Cerebellar cortex (tissue), 1 donor: ENCODE measurements at regions not wholly inside any gene's neighbourhood (a gene's known extent, or its start where the extent isn't known, plus 50 kb on each side); places are given as distances from the start of the nearest gene placed in this dataset.

Experiments
- DNase-seq: peaks from one replicate; pipeline ENCODE4 v3.0.0-alpha.2; 2015; ENCODE audit warnings: low spot score

DNA sequence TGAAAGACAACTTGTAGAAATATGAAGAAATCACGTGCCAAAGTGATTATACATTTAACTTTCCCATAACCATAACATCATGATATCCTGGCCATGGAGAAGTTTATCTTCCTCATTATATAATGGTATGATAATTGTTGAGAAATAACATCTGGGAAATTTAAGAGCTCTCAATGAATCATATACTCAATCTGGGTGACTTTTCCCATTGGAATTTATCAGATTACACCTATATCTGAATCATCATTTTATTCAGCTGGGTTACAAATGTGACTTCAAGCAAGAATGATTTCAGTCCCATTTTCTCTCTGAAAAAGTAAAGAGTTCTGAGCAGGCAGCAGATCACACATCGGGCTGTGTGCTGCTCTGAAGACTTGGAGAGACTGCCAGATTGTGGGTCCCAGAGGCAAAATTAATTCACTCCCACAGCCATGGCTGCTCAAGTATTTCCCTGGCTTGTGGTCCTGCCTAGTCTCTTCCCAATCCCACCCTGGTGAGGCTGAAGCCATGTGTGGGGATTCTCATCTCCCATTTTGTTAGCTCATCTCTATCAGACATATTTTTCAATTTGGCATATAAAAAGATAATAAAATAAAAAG, 278.0 kb downstream of the MRPL39 start:
- DNase-seq: no peak

DNA sequence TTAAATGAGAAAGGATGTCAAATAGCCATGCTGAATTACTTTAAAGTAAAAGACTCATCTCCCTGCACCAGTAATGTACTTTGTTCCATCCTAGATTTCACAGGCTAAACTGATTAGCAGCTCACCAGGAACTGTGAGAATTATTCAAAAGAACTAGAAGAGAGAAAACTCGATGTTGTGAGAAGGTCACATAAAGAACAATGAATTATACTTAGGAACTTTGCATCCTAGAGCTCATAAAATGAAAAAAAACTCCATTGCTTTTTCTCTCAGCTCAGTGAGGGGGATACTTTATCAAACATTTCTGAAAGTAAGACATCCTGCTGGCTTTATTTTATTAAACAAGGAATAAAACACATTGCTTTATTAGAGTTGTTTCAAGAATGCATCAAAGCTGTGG, 278.5 kb downstream of the MRPL39 start:
- no peak for DNase-seq

DNA sequence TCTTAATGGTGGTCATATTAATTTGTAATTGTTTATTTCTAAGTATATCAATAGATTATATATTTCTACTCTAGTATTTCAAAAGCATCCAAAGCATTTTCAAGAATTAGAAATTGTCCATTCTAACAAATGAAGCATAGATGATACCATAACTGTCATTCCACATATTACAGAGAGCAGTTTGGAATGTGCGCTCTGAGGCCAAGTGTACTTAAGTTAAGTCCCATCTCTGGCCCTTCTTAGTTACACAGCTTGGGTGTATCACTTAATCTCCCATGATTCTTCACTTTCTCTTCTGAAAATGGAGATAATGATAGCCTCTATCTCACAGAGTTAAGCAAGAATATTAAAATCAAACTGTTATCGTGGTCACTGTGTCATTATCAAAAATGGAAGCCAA, 281.1 kb downstream of the MRPL39 start:
- DNase-seq: no peak

DNA sequence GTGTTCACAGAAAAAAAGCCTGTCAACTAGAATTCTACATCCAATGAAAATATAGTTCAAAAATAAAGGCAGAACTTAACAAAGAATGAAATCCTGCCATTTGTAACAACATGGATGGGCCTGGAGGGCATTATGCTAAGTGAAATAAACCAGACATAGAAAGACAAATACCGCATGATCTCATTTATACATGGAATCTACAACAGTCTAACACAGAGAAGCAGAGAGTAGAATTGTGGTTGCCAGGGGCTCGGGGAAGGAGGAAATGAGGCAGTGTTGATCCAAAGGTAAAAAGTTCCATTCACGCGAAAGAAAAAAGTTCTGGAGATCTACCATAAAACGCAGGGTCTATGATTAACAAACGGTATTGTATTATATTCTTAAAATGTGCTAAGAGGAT, 282.6 kb downstream of the MRPL39 start:
- no peak for DNase-seq

DNA sequence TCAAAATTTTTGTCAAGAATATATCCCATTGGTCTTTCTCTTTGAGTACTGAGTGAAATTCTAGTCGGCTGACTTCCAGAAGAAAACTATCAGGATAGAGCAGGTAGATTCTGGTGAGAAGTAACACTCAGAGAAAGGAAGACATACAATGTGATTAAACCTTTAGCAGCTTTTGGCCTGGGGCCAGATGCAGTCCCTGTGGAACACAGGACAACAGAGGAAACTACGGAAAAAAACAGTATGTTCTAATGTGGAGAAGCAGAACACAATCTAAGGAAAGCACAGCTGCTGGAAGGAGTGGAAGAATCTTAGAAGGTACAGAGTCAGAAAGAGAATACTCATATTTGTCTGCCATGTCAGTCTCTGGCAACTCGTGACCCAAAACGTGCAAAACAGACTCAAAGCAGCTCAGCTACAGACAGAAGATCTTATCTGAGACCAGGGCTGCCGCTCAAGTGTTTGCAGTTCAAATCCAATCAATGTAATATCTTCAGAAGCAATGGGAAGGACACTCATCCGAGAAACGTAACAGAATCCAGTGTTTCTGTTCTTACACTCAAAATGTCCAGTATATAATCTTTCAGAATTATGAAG, 283.8 kb downstream of the MRPL39 start:
- DNase-seq: no peak

DNA sequence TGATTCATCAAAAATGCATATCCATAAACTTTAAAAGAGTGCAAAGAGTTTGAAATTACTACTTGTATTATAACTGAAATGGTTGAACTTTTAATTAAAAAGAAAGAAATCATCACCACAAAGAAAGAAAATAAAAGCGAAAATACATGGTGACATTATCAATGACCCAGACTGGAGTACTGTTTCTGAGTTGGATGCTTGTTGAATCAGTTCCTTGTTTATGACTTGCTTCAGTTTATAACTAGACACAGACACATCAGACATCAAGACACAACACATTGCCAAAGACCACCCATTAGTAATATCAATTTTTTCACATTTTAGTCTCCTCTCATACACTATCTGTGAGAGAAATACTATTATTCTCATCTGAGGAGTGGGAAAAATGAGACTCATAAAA, 293.0 kb downstream of the MRPL39 start:
- DNase-seq: no peak

DNA sequence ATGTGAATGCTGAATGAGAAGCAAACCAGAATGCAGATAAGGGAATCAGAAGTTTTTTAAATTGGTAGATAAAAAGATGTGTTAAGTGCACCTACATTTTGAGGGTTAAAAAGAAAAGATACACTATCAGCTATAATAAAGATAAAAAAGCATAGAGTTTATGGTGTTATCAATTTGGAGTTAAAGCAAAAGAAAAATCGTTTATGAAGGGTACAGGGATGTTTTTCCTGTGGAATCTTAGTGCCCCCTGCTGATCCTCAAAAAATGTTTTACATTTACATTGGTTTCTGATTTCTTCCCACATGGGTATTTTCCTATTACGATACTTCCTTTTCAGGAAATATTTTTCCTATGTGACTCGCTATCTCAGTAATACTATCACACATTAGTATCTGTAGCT, 293.5 kb downstream of the MRPL39 start:
- no peak for DNase-seq

DNA sequence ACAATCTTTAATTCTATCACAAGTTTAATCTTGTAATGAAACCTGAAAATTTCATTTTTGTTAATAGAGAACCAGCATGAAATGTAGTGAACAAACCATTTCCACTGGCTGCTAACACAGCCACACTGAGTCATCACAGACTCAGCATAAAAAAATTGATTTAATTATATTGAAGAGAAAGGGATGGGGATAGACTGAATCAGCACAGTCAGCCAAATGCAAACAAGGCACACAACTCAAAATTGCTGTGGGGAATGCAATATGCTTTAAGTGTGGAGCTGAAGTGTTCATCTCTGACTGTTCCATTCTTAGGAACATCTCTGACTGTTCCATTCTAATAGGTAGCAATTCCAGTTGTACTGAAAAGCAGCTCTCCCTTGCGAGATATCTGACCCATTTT, 299.8 kb downstream of the MRPL39 start:
- no peak for DNase-seq

DNA sequence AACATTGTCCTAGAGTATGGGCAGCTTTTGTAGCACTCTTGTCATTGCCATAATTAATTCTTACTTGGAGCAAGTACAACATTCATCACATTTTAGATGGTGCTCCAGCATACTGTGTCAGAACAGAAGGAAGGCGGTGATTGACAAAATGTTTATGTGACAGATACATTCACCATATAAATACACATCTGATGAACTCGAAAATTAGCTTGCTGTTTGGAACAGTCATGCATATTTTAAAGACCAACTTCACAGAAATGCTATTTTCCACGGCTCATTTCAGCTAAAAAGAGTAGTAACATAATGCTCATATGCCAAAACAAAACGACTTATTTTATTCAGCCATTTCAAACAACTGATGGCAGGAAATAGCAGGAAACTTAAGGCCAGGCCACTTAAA, 302.7 kb downstream of the MRPL39 start:
- no peak for DNase-seq

DNA sequence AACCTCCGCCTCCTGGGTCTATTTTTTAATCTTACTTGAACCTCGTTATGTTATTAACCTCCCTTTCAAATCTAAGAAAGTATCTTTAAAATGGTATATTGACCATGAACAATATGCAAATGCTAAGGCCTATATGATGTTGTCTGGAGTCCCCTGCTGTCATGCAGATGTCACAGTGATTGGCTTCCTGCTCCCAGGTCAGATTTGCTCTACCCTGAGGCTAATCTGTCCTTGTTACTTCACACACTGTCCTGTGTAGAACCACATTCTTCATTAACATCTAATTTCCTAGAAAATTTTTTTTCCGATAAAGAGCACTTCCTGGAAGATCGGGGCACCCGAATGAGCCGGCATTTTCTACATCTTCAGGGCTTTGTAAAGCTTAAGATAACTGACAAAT, 306.6 kb downstream of the MRPL39 start:
- DNase-seq: no peak

DNA sequence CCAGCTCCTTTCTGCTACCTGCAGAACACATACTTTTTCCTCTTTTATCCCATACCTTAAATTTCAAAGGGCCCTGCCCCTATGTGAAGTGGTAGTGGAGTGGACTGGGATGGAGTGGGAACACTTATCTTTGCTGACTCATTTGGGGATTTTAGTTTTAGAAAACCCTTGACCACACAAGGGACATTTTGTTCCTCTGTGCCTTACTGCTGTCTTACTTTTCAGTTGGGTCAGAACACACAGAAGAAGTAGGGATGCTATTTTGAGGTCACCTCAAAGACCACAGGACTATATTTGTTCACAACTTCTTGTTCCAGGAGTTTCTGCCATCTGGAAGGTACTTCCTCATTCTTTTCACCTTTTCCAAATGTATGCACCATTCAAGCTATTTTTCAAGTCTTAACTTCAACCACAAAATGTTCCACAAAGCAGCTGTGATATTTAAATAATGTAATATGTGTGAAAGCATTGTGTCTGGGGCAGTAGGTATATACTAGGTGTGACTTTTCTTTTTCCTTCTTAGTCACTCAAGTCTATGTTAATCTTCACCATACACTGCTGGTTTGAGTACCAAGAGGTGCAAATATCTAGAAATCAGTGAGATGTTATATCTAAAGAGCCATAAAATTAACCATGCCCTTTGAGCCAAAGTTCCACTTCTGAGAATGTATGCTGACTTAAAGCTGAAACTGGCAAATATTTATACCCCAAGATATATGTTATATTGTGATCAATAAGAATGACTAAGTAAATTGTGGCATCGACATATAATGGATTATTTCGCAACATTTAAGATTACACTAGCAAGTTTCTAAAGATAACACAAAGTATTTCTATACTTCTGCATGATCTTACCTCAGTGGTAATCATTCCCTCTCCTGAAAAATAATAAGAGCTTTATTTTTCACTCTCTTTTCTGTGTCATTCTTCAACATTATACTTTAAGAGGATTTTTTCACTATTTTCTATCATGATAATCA, 308.5 kb downstream of the MRPL39 start:
- no peak for DNase-seq

DNA sequence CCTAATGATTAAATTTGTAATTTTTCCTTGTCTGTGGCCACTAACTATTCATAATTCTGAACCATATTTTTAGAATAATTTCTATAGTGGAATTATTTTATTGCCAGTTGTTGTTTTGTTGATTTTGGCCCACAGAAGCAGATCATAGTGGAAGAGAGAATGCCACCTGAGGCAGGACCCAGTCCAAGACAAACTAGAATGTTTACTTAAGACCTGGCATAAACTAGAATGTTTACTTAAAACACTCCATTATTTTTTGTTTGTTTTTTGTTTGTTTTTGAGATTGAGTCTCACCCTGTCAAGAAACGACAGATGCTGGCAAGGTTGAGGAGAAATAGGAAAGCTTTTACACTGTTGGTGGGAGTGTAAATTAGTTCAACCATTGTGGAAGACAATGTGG, 310.2 kb downstream of the MRPL39 start:
- DNase-seq: no peak

DNA sequence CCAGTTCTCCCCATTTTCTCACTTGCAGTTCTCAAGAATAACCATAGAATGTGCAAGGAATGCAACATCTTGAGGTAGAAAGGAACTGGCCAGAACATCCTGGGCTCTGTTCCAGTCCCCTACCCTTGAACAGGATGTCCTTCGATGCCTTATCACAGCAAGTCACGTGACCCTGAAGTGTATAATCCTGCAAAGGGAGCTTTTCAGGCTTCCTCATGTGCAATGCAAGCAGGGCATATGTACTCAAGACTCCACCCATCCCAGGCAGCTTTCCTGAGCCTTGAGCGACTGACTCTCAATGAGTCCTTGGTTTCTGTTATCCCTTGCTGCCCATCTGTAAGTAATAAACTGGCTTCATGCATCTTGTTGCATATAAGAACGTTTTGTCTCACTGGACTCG, 311.0 kb downstream of the MRPL39 start:
- DNase-seq: no peak

DNA sequence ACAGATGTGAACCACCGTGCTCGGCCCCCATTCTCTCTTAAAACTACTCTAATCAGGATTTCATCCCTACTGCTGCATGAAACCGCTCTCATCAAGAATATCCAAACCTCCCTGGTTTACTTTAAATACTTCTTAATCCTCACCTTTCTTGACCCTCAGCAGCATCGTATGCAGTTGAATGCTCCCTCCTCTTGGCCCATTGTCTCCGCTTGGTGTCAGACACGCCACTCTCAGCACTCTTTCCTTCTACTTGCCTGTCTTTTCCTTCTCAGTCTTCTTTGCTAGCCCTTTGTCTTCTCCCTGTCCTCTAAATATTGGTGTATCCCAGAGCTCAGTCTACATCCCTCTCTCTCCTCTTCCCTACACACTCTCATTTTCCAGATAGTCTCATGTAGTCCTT, 314.9 kb downstream of the MRPL39 start:
- no peak for DNase-seq

DNA sequence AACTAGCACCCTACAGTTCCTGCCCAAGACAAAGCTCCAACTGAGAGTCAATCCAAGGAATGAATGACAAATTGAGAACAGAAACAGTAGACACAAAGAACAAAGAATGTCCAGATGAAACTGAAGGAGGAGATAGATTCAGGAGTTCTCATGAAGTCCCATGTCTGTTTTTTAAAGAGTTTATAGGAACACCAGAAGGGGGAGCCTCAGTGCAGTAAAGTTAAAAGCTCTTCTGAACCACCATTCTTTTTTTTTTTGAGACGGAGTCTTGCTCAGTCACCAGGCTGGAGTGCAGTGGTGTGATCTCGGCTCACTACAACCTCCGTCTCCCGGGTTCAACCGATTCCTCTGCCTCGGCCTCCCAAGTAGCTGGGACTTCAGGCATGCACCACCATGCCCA, 323.6 kb downstream of the MRPL39 start:
- no peak for DNase-seq

DNA sequence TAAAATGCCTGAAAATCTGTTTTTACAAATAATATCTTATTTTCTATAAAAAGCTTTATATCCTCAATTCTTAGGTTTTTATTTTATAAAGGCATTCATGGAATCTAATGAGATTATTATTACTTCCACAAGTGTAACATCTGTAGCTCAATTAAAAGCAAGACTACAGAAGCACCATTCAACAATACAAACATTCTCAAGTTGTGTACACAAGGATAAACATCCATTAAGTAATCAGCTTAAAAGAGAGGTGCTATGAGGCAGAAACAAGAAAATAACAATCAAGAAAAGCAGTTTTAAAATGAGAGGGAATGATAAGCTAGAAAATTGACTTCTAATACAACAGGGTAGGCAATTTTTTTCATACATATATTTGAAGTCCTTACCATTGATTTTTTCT, 326.1 kb downstream of the MRPL39 start:
- DNase-seq: no peak

DNA sequence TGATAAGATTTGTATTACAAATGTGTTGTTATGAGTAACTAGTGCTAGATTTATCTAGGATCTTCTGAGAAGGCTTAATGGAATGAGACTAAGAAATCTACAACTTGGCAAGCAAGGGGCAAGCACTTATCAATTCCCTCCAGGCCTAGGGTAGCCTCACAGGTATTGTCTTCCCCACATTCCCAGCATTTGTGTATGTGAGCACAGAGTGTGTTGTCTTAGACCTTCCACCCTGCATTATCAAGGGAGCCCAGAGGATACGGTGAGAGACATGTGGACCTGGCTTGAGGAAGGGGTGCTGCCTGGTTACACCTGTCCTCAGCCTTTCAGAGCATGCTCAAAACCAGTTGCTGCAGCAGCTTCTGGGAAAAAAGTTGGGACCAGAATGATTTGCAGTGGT, 327.2 kb downstream of the MRPL39 start:
- no peak for DNase-seq

DNA sequence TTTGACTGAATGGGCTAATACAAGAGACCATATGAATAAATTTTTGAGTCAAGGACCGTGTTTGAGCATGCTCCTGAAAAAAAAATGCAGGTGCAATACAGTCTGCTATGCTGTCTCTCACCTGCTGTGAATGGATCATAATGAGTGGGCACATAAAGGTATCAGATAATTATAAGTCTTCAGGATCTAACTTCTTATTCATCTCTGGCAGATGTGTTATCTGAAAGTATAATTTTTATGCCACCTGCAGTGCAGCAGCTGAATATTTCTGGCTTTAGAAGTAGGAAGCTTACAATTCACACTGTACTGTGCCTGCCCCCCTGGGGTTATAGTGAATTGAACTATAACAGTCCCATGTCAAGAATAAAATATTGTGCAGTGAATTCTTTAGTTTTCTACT, 333.3 kb downstream of the MRPL39 start:
- no peak for DNase-seq

DNA sequence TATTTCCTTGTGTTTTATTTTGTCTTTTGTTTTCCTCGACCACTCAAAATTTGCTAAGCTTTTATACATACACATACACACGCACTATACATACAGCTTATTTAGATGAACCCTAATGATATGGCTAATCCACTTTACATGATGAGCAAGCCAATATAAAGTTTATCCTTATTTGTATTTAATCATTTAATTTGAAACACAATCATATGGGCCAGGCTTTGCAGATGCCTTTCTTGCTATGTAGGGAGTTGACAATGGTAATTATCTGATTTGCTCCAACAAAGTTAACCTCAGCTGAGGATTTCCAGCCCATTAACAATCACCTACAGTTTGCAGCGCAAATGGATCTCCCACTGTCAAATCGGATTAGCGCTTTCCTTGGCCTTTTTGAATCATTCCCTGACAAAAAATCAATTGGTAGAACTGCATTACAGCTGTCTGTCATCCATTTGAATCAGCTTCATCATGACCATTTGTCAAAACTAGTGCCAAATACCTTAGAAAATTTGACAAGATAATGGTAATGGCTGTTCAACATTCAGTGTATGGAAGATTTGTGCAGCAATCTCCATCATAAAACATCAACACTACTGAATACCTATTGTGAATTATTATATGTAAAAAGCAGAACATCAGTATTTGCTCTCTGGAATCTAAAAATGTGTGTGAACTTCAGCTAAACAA, 352.6 kb downstream of the MRPL39 start:
- no peak for DNase-seq

DNA sequence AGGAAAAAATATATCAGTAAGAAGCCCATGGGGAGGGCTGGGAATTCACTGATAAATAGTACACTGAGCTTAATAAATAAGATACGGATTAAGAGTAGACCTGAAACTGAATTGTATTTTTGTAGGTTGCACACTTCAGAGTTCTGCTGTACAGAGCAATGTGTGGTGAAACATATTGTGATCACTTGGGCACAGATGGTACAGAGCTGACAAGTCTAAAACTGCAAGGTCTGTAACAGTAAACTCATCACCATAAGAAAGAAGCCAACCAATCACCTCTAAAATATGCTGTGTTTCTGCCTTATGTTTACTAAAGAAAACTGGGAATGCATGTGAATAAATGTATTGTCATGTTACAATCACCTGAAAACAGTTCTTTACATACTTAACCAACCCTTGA, 360.7 kb downstream of the MRPL39 start:
- DNase-seq: no peak

DNA sequence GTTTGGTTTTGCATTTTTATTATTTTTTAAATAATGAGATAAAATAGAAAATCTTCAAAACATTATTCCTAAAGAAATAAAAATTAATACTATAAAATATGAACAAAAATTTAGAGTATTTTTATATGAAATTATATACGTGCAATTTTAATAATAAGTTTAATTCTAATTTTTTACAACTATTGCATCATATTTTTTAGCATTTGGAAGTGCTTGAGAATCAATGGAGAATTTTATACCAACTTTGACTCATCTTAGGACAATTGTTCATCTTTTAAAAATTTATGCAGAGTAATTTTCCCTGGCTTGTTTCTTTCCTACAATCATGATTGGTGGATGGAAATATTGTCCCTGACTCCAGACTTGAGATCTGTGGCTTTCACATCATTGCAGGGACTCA, 362.5 kb downstream of the MRPL39 start:
- DNase-seq: no peak

DNA sequence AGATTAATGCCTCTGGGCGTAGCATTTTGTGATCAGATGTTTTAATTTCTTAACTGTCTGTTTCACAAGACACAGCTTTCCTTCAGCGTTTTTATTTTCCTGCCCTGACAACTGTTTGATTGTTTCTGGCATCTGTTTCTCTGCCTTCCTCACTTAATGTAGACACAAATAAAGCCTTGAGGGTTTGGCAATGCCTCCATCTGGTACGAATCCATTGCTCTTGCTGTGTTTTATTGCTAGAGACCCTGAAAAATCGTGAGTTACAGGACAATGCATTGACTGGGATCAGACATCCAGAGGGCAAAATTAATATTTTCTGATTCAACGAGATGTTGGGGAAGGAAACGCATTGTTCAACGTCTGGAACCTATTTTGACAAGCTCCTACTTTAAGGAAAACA, 363.5 kb downstream of the MRPL39 start:
- no peak for DNase-seq

DNA sequence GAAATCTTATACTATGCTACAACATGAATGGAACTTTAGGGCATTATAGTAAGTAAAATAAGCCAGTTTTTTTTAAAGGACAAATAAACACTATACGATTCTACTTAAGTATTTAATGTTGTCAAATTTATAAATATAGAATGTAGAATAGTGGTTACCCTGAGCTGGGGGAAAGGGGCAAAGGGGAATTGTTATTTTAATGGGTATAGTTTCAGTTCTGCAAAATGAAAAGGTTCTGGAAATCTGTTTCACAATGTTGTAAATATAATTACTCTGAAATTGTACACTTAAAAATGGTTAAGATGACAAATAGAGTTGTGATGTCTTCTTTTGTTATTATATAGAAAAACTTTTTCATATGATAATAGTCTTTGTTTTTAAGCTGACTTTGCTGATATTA, 366.3 kb downstream of the MRPL39 start:
- DNase-seq: no peak
